SW 1271 (cell line): ENCODE measurements at regions not wholly inside any gene's neighbourhood (a gene's known extent, or its start where the extent isn't known, plus 50 kb on each side); places are given as distances from the start of the nearest gene placed in this dataset.

ENCODE experiments used
- DNase-seq, 2 experiments: peaks; one replicate each; lab custom pipeline; 2025; lab: John Stamatoyannopoulos, UW

GRCh38 chr3:42037318-42037945, 53.7 kb upstream of the TRAK1 start:
- no peak for DNase-seq

- peak; percentile 89 to 90 for DNase-seq
These were observed 54.7 kb upstream of the TRAK1 start for GRCh38 chr3:42036483-42036823.

GRCh38 chr3:42035816-42036482, 55.2 kb upstream of the TRAK1 start:
- peak in 1 of 2 experiments; percentile 24 for DNase-seq

GRCh38 chr3:42035007-42035406, 56.1 kb upstream of the TRAK1 start:
- no peak for DNase-seq

- peak in 1 of 2 experiments; percentile 18 for DNase-seq
These were observed 57.4 kb upstream of the TRAK1 start for GRCh38 chr3:42033741-42034140.

- no peak for DNase-seq
These were observed 58.3 kb upstream of the TRAK1 start for GRCh38 chr3:42032693-42033349.

GRCh38 chr3:42031808-42032480, 59.2 kb upstream of the TRAK1 start:
- DNase-seq, result peak in 1 of 2 experiments; percentile 39

- no peak for DNase-seq
These were observed 62.7 kb upstream of the TRAK1 start for GRCh38 chr3:42028474-42028873.

- no peak for DNase-seq
These were observed 63.6 kb upstream of the TRAK1 start for GRCh38 chr3:42027571-42027970.

- peak in 1 of 2 experiments; percentile 55 for DNase-seq
These were observed 63.7 kb upstream of the ULK4 start for GRCh38 chr3:42025370-42026138.

GRCh38 chr3:42024591-42025351, 62.9 kb upstream of the ULK4 start:
- DNase-seq, result no peak

- no peak for DNase-seq
These were observed 61.5 kb upstream of the ULK4 start for GRCh38 chr3:42023380-42023779.

- no peak for DNase-seq
These were observed 60.5 kb upstream of the ULK4 start for GRCh38 chr3:42022355-42022754.

GRCh38 chr3:42020684-42021307, 58.9 kb upstream of the ULK4 start:
- DNase-seq, result peak; percentile 56 to 85

- DNase-seq, result no peak
These were observed 58.0 kb upstream of the ULK4 start for GRCh38 chr3:42019953-42020260.

GRCh38 chr3:42019144-42019952, 57.4 kb upstream of the ULK4 start:
- DNase-seq, result no peak

GRCh38 chr3:42014921-42015533, 53.1 kb upstream of the ULK4 start:
- DNase-seq, result no peak

GRCh38 chr3:42014458-42014920, 52.6 kb upstream of the ULK4 start:
- DNase-seq, result no peak

GRCh38 chr3:42013691-42014457, 52.0 kb upstream of the ULK4 start:
- DNase-seq, result no peak
